NB4 (cell line): ENCODE measurements at regions not wholly inside any gene's neighbourhood (a gene's known extent, or its start where the extent isn't known, plus 50 kb on each side); places are given as distances from the start of the nearest gene placed in this dataset.

Experiments
- CTCF ChIP-seq: IDR thresholded peaks from one replicate; pipeline ENCODE4 v1.5.1; 2012; ENCODE audit warnings: low read depth, low read length
- MYC ChIP-seq: IDR thresholded peaks from 2 replicates; pipeline ENCODE4 v1.6.1; 2011; ENCODE audit warnings: low read depth, low read length
- POLR2A ChIP-seq: IDR thresholded peaks from 2 replicates; pipeline ENCODE4 v1.6.1; 2011; ENCODE audit warnings: mild to moderate bottlenecking; ENCODE audit not compliant: insufficient read length; ENCODE audit errors: extremely low read depth

DNA sequence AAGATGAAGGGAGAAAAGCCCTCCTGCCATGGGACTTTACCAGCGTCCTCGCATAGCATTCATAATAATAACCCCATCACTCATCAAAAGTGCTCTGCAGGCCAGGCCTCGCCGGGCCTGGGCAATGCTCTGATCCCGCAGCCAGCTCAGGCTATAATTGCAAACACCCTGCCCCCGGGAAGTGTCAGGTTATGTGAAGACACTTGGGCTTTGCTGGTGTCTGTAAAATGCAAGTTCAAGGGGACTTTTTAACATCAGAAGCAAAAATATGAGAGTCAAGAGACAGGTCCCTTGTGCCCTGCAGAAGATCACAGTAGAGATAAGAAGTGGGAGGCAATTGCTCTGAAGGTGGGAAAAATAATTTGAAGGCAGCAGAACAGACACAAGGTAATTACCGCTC lies 381.0 kb downstream of the MAFB start:
- TF ChIP-seq CTCF (no peak), POLR2A (no peak), MYC (no peak)
